ENCODE measurements at regions not wholly inside any gene's neighbourhood (a gene's known extent, or its start where the extent isn't known, plus 50 kb on each side); places are given as distances from the start of the nearest gene placed in this dataset.

DNA sequence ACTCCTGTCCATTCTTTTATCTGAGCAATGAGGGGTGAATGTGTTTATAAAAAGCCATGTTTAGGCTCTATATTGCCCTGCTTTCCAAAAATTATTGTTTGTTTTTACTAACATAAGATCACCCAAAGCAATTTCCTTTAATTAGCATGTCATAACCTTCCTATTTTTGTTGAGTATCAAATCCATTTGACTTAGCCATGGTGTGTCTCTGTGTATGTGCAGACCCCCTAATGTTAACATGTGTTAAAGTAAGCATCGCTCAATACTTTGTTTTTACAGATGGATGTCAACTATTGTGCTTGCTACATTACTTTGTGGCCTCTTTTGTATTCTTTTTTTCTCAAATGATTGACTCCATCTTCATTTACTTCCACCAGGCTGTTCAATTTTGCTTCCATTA is 585.4 kb downstream of the USP25 start:
- no peak for DNase-seq (ENCODE audit: low read depth)
- no peak overlapping the region for H3K4me3 ChIP-seq (ENCODE audit: low read depth, low read length)
- TF ChIP-seq, protein P1, sequence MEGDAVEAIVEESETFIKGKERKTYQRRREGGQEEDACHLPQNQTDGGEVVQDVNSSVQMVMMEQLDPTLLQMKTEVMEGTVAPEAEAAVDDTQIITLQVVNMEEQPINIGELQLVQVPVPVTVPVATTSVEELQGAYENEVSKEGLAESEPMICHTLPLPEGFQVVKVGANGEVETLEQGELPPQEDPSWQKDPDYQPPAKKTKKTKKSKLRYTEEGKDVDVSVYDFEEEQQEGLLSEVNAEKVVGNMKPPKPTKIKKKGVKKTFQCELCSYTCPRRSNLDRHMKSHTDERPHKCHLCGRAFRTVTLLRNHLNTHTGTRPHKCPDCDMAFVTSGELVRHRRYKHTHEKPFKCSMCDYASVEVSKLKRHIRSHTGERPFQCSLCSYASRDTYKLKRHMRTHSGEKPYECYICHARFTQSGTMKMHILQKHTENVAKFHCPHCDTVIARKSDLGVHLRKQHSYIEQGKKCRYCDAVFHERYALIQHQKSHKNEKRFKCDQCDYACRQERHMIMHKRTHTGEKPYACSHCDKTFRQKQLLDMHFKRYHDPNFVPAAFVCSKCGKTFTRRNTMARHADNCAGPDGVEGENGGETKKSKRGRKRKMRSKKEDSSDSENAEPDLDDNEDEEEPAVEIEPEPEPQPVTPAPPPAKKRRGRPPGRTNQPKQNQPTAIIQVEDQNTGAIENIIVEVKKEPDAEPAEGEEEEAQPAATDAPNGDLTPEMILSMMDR (IDR thresholded peaks at IDR 0.05; ENCODE audit: insufficient read depth, low read length) = no peak

DNA sequence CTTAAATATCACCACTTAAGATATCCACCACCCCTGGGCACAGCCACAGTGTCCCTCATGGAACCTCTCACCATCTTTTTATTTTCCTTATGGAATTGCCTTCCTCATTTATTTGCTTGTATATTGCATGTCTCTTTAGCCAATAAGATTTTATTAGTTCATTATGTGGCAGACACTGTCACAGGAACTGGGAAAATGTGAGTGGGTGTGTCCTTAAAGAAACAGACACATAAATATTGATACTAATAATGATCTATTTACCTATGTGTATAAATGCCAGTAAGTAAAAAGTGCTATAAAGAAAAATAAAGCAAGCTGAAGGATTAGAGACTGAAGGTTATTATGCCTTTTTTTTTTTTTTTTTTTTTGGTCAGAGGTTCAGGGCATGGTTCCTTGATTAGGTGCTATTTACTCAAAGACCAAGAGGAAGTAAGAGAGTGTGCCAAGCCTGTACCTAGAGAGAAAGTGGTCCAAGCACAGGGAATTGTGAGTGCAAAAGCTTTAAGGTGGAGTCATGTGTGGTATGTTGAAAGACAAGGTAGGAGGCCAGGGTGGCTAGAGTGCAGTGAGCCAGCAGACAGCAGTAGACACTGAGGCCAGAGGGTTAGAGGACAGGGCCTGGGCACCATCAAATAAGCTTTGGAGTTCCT is 589.0 kb downstream of the USP25 start:
- no peak for DNase-seq (ENCODE audit: low read depth)
- TF ChIP-seq, protein P1 (IDR thresholded peaks at IDR 0.05; ENCODE audit: insufficient read depth, low read length) = no peak
- no peak overlapping the region for H3K4me3 ChIP-seq (ENCODE audit: low read depth, low read length)

DNA sequence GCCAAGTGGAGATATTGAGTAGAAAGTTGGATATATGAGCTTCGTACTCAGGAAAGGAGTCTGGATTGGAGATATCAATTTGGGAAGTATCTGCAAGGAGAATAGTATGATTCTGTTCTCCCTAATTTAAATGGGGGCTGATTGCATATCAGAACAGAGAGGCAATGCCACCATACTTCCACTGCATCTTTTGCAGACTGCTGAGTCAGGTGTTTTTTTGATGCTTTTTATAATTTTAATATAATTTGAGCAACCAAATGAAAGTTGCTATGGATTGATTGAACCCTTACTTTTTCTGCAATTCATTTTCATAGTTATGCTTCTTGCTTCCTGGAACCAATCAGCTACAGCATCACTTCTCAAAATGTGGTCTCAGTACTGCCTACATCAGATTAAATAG is 590.3 kb downstream of the USP25 start:
- TF ChIP-seq, protein P1 (IDR thresholded peaks at IDR 0.05; ENCODE audit: insufficient read depth, low read length) = no peak
- no peak overlapping the region for H3K4me3 ChIP-seq (ENCODE audit: low read depth, low read length)
- DNase-seq (ENCODE audit: low read depth) = no peak

DNA sequence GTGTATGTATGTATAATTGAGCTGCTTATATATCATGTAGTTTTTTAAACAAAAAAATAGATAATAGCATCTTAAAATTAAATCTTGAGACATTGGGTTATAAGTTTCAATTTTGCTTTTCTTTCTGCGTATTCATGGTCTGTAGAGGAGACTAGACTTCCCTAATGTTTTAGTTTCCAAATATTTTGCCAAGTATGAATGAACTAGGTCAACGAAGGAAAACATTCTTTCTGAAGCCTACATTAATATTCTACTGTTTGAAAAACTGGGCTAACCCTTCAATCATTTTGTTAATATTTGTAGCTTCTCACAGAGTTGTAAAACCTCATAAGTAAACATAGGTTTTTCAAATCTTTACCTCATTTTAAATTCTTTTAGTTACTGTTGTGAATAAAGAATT is 592.7 kb downstream of the USP25 start:
- TF ChIP-seq, protein P1 (IDR thresholded peaks at IDR 0.05; ENCODE audit: insufficient read depth, low read length) = no peak
- H3K4me3 ChIP-seq (ENCODE audit: low read depth, low read length) = no peak overlapping the region
- no peak for DNase-seq (ENCODE audit: low read depth)

DNA sequence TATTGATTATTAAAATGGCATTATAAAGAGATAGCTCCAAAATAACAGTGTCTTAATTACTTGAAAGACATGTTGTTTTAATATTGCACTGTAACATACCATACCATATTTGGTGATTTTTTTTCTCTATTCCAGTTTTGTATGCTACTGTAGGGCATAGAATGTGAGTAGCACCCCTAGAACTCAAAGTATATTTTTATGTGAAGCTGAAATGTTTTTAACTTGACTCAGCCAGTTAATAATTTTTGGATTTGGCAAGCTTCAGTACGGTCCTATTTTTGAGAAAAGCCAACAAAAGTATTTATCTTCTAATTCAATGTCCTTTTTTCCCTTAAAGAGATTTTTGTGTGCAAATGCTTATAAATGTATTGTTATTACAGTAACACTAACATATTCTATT is 593.8 kb downstream of the USP25 start:
- DNase-seq (ENCODE audit: low read depth) = peak; percentile 38
- no peak overlapping the region for H3K4me3 ChIP-seq (ENCODE audit: low read depth, low read length)
- TF ChIP-seq, protein P1 (IDR thresholded peaks at IDR 0.05; ENCODE audit: insufficient read depth, low read length) = no peak

DNA sequence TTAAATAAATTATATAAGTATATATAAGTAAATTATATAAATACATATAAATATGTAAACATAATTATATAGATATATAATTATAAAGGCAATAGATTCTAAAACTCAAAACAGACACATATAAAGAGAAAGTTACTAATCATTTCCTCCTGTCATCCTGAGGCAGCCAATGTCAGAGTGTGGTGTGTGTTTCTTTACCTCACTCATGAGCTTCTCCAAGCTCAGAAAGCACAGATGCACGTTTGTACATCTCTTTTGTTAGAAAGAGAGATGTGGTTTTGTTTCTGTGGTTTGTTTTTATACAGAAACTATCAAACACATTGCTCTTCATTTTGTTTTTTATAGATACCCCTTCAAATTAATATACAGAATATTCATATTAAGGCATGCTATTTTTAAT is 594.8 kb downstream of the USP25 start:
- TF ChIP-seq, protein P1 (IDR thresholded peaks at IDR 0.05; ENCODE audit: insufficient read depth, low read length) = no peak
- no peak for DNase-seq (ENCODE audit: low read depth)
- no peak overlapping the region for H3K4me3 ChIP-seq (ENCODE audit: low read depth, low read length)
